ENCODE measurements at regions not wholly inside any gene's neighbourhood (a gene's known extent, or its start where the extent isn't known, plus 50 kb on each side); places are given as distances from the start of the nearest gene placed in this dataset.
"Not testable (repeated sequence)": the region's sequence is repeated elsewhere in the genome, so short reads cannot be mapped to it uniquely, and the experiment has no call there.

DNA sequence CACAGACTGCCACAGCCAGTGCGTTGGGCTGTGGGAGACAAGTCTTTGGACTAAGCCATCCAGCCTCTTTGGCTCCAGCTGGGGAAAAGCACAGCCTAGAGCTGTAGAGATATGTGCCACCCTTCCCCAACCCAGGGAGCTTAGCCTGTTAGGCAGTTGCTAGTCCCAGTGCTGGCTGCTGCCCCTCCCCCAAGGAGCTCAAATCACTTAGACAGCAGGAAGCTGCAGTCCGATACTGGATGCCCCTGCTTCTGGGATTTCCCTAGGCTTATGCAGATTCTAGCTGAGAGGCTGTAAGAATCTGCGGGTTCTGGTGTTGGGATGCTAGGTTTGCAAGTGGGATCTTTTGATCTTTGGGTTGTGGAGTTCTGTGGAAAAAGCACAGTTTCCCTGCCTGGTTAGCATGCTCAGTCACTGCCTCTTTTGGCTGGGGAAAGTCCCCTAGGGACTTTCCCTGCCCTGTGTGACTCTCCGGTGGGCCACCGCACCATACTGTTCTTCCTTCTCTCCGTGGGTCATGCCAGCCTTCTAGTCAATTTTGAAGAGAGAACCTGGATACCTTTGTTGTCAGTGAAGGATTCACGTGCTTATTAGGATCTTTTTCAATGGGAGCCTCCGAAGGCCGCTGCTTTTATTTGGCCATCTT, 792.0 kb downstream of the KCNA4 start:
- DNase-seq = no peak

DNA sequence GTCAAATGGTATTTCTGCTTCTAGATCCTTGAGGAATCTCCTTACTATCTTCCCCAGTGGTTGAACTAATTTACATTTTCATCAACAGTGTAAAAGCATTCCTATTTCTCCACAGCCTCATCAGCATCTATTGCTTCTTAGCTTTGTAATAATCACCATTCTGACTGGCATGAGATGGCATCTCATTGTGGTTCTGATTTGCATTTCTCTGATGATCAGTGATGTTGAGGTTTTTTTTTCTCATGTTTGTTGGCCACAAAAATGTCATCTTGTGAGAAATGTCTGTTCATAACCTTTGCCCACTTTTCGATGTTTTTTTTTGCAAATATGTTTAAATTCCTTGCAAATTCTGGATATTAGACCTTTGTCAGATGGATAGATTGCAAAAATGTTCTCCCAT, 797.3 kb downstream of the KCNA4 start:
- DNase-seq = not testable (repeated sequence)

DNA sequence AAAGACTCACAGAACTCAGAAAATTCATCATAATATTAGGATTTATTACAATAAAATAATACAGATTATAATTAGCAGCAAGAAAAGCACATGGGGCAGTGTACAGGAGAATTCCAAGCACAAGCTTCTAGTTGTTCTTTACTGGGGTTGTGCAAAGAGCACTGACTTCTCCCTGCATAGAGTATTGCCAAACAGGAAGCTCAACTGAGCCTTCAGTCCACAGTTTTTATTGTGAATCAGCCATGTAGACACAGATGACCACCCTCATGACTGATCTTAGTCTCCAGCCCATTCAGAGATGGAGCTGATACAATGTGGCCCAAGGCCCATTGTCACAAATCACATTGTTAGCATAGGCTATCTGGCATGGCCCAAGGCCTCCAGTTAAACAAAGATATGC, 798.9 kb downstream of the KCNA4 start:
- no peak for DNase-seq

DNA sequence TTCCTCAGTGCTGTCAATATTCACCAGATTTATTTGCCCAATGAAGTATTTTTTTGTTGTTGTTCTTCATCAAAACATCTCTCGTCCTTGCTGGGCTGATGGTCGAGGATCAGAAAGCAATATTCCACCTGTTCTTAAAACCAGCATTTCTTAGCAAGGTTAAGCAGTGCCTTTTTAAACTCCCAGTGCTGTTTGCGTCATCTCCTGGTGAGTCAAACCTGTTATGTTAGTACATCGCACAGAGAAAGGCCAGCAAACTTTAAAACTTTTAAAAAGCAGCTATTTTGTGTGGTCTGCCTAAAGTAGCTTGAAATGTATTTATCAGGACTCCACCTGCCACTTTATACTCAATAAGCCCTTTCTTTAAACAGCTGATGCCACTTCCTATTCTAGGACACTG, 802.0 kb downstream of the KCNA4 start:
- no peak for DNase-seq

DNA sequence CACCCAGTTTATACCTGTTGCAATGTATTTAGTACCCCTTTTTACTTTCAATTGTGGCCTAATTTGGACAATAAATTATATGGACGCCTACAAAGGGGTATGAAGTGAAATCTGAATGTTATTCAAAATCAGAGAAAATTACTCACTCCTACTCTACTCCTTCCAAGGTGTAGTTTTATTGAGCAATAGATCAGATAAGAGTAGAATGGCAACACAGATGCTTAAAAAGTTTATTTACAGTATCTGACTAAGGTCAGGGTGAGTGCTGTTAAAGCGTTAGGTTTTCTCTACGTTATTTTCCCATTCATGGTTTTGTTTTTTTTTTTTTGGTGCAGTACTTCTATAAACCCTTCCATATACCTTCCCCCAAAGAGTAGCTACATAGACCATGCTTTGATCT, 805.6 kb downstream of the KCNA4 start:
- DNase-seq = no peak

DNA sequence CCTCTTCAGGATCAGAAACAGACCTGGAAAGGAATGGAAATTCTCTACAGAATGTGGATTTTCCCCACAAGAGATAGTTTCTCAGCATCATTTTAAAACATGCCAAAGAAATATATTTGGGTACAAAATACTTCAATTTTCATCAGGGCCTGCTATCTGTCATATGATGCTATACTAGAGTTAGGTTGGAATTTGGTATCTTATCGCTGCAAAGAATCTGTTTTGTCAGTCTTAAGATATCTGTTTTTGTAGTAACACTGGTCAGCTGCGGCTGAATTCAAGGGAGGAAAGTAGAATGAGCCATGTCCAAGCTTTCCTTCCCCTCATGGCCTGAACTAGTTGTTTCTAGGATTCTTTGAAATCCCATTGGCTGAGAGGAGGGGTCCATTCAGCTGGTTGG, 806.4 kb downstream of the KCNA4 start:
- DNase-seq = no peak

DNA sequence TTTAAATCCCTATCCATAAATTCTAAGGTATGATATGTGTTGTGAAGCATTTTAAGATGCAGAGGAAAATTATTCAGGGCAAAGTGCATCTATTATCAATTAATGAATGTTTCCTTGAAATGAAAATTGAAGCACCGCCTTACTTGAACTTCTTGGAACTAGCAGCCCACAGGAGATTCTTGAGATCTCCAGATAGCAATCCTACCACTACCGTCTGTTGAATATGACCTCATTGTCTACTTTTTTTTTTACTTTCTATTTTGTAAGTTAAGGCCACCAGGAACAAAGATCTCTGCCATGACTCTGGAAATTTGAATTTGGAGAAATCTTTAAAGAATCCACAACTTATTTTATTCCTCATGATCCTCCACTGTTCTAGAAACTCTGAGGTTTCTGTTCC, 808.7 kb downstream of the KCNA4 start:
- no peak for DNase-seq

DNA sequence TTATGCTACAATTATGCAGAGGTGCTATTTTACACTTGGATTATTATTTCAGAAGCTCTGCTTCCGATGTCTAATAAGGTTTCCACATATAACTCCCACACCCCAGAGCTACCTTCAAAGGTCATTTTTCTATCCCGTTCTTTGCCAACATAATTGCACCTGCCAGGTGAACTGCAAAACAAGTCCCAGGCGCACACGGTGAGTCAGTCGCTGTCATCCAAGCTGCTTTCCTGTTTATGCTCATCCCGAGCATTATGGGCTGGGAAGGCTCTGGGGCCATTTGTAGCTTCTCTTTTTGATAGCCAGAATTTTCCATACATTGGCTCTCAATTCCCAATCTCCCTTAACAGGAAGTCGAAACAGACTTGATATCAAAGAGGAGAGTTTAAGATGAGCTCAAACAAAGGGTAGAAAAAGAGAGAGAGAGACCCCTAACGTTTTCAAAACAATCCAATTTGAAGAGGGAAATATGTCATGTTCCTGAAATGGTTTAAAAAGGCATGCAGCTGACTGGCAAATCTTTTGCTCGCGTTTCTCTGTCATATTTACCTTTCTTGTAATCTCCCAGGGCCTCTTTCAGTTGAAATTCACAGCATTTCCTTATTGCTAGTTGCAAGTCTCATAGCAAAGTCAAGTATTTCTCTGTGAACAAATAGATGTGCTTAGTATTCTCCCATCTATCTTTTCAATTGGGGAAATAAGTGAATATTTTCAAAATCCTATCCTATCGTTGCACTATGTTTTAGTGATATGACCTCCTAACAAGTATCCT, 815.9 kb downstream of the KCNA4 start:
- no peak for DNase-seq

DNA sequence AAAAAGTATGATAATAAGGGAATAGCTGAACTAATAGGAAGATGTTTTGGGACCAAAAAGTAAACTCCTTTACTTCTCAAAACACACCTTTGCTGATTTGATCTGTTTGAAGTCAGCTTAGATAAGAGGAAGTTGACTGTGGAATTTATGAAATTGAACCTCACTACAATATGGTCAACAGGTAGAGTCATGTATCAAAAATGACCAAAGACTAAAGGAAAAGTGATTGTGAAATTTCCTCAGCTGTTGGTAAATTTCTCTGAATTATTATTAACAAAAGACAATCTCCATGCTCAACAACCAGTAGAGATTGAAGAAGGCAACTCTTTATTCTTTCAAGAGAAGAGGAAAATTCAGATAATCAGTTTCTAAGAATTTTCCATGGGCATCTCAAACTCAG, 826.5 kb downstream of the KCNA4 start:
- no peak for DNase-seq

DNA sequence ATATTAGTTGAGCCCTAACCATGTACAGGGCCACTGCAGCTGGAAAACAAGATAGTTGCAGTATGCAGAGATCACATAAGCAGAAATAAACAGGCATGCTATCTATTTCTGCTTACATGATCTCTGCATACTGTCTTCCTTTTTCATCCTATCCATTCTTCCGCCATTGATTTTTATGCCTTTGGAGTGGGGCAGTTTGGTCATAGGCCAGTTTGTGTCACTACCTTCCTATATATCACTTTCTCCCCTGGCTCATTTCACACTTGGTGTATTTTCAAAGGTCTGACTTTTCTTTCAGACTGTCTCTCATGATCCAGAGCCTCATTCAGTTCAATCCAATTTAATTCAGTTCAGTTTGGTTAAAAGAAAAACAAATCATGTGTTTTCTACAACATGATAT, 829.6 kb downstream of the KCNA4 start:
- no peak for DNase-seq

DNA sequence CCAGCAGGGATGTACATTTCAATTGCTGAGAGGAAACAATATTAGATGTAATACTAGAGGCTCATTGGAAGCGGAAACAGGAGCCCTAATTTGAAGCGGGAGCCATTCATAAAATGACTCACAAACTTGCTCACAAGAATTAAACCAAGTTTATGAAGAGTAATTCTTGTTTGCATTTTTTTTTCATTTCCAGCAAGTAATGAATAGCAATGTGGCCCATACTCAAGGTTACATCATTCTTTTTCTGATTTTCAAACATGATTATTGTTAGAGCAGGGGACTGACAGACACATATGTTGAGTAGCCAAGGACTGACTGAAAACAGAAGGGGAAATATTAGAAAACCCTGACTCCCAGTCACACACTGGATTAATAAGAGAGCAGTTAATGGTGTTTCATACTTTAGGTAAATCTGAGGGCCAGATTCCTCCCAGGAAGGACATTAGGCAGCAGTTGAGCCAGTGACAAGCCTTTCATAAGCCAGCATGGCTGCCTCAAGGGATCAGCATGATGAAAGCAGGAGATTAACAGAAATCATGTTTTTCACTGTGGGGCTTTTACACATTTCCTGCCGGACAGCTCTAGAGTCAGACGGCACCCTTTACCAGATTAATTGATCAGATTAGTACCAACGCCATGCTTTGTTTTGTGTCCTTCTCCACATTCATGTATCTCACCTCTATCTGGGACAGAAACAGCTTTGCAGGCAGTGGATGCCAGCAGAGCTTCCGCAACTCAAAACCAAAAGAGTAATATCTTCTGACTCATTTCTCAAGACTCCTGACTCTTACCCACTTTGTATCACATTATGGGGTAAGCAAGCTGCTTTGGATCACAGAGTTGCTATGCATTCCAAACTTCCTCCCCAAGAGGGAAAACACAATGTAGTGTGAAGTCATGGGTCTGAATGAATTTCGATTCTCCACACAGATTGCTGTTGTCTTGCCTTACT, 831.6 kb downstream of the KCNA4 start:
- DNase-seq = no peak

DNA sequence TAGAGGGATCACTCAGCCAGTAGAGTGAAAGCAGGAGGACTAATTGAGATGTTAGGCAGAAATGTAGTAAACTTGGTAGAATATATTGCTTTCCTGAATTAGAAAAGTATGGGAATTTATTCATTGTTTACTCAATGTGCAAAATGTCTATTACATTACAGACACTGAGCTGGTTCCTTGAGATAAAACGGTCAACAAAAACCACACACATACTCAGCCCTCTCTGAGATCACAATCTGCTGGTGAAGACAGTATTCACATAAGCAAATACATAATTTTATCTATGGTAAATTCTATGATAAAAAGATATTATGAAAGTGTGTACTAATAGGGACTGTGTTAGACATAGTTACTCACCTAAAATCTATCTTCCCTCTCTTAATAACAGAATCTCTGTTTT, 833.5 kb downstream of the KCNA4 start:
- no peak for DNase-seq

DNA sequence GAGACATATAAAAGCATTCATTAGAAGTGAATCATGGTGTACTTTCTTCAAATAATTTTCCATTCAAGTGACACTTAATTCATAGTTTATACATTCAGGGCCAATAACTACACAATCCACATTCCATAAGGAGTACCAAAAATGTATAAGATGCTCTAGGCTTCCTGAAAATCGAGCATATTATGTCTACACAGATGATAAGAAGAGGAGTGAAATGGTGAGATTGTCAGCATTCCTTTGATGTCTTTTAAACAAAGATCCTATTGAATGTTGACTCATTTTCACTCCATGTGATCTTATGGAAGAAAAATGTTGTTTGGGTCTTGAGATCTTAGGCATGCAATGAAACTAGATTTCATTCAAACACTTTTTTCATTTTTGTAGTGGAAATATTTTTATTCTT, 843.2 kb downstream of the KCNA4 start:
- DNase-seq = no peak

DNA sequence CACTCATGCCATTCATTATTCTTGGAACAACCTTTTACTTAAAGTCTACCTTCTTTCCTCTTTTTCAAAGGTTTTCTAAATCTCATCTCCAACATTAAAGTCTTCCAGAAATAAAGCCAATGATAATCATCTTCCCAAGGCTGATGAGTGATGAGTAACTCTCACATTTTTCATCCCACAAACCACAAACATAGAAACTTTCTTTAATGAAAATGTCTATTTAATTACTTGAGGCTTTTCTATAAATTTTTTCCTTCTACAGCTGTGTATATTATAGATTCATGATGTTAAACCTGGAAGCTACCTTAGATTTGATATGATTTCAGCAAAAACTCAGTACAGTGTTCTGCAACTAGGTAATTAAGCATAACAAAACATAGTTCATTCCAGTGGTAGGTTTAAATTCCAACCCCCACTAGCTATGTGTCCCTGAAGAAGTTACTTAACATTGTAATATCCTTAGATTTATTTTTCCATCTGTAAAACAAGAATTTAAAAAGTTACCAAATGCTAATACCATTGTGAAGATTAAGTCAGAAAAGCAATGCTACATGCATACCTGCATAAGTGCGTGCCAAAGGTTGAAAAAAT, 845.4 kb downstream of the KCNA4 start:
- DNase-seq = no peak

DNA sequence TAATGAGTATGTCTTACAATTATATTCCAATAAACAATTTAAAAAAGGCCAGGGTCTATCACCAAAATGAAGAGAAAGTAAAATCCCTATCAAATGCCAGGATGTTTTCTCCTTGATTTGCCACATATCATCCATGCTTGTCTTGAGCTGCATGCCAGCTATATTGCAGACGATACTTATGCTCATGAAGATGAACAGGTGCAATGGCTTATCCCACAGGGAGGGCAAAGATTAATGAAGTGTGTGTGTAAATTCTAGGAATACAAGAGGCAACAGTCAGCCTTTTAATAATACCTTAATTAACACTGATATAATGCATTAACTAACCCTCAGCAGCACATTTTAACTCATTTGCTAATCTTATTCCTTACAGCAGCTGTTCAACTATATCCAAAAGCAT, 850.5 kb downstream of the KCNA4 start:
- DNase-seq = no peak

DNA sequence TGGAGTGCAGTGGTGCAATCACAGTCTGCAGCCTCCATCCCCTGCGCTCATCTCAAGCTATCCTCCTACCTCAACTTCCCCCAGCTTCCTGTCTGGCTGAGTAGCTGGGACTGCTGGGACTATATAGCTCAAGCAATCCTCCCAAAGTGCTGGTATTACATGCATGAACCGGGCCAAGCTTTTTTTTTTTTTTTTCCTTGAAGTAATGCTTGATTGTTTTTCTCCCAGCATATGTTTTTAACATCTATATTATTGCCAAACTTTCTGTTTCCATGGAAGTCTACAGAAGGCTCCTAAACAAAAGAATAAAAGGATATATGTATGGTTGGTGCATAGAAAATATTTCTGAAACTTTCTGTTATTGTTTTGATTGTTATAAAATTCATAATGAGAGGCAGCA, 853.6 kb downstream of the KCNA4 start:
- no peak for DNase-seq

DNA sequence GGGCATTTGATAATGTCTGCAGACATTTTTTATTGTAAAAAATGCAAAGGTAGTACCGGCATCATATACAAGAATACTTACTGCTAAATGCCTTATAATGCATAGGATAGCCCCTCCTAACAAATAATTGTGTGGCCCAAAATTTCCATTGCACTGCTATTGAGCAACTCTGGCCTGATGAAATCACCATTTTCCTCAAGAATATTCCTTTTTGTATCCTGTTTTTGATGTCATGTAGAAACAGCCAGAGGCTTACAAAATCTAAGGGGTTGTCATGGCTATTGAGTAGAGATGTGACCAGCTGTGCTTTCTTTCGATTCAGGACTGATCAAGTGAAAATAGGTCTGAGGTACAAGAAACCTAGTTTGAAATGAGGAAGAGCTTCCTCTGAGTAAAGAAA, 854.3 kb downstream of the KCNA4 start:
- DNase-seq = no peak

DNA sequence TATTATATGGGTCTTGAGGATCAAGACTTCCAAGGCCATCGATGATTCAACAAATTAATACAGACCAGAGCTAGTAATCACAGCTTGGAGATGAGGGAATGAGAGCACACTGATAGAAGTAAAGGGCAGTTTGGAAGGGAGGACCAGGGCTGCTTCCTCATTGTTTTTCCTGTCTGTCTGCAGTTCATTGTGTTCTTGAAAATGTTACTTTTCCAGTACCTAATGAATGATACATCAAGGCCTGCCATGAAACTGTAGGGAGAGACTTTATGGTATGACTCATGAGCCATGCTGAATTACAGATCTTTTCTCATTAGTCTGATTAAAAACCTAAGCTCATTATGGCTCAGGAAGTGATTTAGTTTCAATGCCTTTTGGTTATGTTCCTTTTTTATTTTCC, 855.6 kb downstream of the KCNA4 start:
- DNase-seq = no peak

DNA sequence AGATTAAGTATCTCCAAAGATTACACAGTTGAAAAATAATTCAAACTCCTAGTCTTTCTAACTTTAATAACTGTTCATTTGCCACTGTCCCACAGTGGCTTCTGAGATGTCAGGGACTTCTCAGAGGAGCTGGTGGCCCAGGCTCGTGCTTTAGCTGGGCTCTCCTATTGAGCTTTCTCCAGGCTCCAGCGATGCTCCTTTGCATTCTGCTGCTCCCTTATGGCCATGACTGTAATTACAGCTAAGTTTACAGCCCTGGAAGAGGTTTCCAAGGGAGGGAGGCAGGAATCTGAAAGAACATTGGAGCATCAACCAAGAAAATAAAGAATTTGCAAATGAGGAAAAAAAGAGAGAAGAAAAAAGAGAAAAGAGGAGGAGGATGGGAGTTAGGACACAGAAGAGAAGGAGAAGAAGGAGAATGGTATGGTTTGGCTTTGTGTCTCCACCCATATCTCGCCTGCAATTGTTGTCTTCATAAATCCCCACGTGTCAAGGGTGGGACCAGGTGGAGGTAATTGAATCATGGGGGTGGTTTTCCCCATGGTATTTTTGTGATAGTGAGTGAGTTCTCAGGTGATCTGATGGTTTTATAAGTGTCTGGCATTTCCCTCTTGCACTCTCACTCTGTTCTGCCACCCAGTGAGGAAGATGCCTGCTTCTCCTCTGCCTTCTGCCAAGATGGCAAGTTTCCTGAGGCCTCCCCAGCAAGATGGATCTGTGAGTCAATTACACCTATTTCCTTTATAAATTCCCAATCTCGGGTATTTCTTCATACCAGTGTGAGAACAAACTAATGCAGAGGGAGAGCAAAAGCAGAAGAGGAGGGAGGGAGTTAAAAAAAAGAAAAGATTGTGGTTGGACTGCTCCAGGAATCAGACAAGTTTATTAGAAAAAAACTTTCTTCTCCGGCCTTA, 857.0 kb downstream of the KCNA4 start:
- peak; percentile 53 to 55 for DNase-seq

DNA sequence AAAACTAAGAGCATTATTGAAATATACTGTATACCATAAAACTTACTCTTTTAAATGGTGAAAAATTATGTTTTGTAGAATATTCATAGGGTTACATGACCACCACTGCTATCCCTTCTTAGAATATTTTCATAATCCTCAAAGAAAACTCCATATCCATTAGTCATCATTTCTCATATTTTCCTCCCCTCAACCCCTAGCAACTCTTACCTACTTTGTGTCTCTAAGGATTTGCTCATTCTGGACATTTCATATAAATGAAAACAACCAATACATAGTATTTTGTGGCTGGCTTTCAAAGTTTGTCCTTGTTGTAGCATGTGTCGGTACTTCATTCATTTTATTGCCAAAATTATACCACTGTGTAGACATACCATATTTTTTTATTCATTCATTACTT, 863.8 kb downstream of the KCNA4 start:
- no peak for DNase-seq

DNA sequence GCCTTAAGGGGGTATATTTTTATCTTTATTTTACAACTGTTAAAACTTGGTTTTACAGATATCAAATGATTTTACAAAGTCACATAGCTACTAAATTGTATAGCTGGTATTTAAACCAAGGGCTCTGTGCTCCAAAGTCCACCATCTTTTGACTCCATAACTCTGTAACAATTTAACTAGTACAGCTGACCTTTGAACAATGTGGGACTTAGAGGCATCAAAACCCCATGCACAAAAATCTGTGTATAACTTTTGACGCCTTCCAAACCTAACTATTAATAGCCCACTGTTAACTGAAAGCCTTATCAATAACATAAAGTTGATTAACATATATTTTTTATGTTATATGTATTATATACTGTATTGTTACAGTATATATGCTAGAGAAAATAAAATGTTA, 874.3 kb downstream of the KCNA4 start:
- not testable (repeated sequence) for DNase-seq

DNA sequence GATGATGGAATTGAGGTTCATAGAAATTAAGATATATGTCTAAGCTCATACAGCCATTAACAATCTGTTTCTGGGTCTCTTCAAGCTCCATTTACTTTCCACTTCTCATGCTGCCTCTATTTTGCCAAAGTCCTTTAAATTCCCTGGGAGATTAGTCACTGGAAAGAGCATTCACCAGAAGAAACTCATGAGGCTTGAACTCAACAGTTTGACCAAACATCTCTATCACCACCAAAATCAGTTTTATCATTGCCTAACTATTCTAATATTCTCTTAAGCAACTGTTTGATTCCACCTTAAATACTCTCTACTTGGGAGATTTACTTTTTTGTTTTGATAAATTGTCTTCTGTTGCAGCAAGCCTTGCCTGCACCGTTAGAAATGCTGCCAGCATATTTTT, 881.3 kb downstream of the KCNA4 start:
- DNase-seq = no peak
